ENCODE measurements at regions not wholly inside any gene's neighbourhood (a gene's known extent, or its start where the extent isn't known, plus 50 kb on each side); places are given as distances from the start of the nearest gene placed in this dataset.
"Not testable (repeated sequence)": the region's sequence is repeated elsewhere in the genome, so short reads cannot be mapped to it uniquely, and the experiment has no call there.

GRCh38 chr20:26373066-26373465 is 676.4 kb upstream of the ZNF337 start:
- DNase-seq (ENCODE audit: low spot score), result not testable (repeated sequence)

GRCh38 chr20:26354511-26354910 is 657.9 kb upstream of the ZNF337 start:
- DNase-seq (ENCODE audit: low spot score), result no peak

- DNase-seq (ENCODE audit: low spot score), result no peak
Observed at GRCh38 chr20:26347396-26347795, 650.7 kb upstream of the ZNF337 start.

GRCh38 chr20:26340460-26341065 is 643.9 kb upstream of the ZNF337 start:
- DNase-seq (ENCODE audit: low spot score), result not testable (repeated sequence)

- DNase-seq (ENCODE audit: low spot score), result no peak
Observed at GRCh38 chr20:26324177-26324576, 627.5 kb upstream of the ZNF337 start.

- DNase-seq (ENCODE audit: low spot score), result no peak
Observed at GRCh38 chr20:26315054-26315453, 618.4 kb upstream of the ZNF337 start.

GRCh38 chr20:26309720-26310119 is 613.1 kb upstream of the ZNF337 start:
- DNase-seq (ENCODE audit: low spot score), result not testable (repeated sequence)

GRCh38 chr20:26308961-26309360 is 612.3 kb upstream of the ZNF337 start:
- no peak for DNase-seq (ENCODE audit: low spot score)

GRCh38 chr20:26295006-26295405 is 598.4 kb upstream of the ZNF337 start:
- DNase-seq (ENCODE audit: low spot score), result no peak

GRCh38 chr20:26288379-26289061 is 591.9 kb upstream of the ZNF337 start:
- not testable (repeated sequence) for DNase-seq (ENCODE audit: low spot score)

GRCh38 chr20:26279238-26279637 is 582.6 kb upstream of the ZNF337 start:
- DNase-seq (ENCODE audit: low spot score), result no peak

GRCh38 chr20:26277339-26277738 is 580.7 kb upstream of the ZNF337 start:
- DNase-seq (ENCODE audit: low spot score), result no peak

GRCh38 chr20:26276554-26277210 is 580.0 kb upstream of the ZNF337 start:
- no peak for DNase-seq (ENCODE audit: low spot score)

- not testable (repeated sequence) for DNase-seq (ENCODE audit: low spot score)
Observed at GRCh38 chr20:26268762-26269161, 572.1 kb upstream of the ZNF337 start.

- not testable (repeated sequence) for DNase-seq (ENCODE audit: low spot score)
Observed at GRCh38 chr20:26260925-26261324, 564.3 kb upstream of the ZNF337 start.

GRCh38 chr20:26252311-26252975 is 555.8 kb upstream of the ZNF337 start:
- DNase-seq (ENCODE audit: low spot score), result not testable (repeated sequence)

- not testable (repeated sequence) for DNase-seq (ENCODE audit: low spot score)
Observed at GRCh38 chr20:26251376-26251775, 554.7 kb upstream of the ZNF337 start.

- not testable (repeated sequence) for DNase-seq (ENCODE audit: low spot score)
Observed at GRCh38 chr20:26250249-26251114, 553.8 kb upstream of the ZNF337 start.

GRCh38 chr20:26243731-26244130 is 547.1 kb upstream of the ZNF337 start:
- DNase-seq (ENCODE audit: low spot score), result no peak

- not testable (repeated sequence) for DNase-seq (ENCODE audit: low spot score)
Observed at GRCh38 chr20:26220609-26221008, 524.0 kb upstream of the ZNF337 start.

- DNase-seq (ENCODE audit: low spot score), result not testable (repeated sequence)
Observed at GRCh38 chr20:26219546-26219945, 522.9 kb upstream of the ZNF337 start.

- no peak for DNase-seq (ENCODE audit: low spot score)
Observed at GRCh38 chr20:26218301-26218700, 521.6 kb upstream of the ZNF337 start.
